CD4-positive, alpha-beta T cell (primary cell): ENCODE measurements at regions not wholly inside any gene's neighbourhood (a gene's known extent, or its start where the extent isn't known, plus 50 kb on each side); places are given as distances from the start of the nearest gene placed in this dataset.

ENCODE experiments used
- ATAC-seq: fragments of 200-7000 bp; cut with Tn5 transposase; one replicate; pipeline ENCODE4 v1.10.0; 2022; ENCODE audit warnings: mild to moderate bottlenecking; ENCODE audit not compliant: poor library complexity
- CTCF ChIA-PET: fragments of 350-600 bp; sonication (Branson Sonifier 250); formaldehyde crosslinking; loops from one replicate; lab custom pipeline; 2021; ENCODE audit warnings: antibody characterized with exemption, inconsistent platforms; lab: Charles Lee
- POLR2A ChIA-PET: fragments of 350-600 bp; sonication (Branson Sonifier 250); formaldehyde crosslinking; loops from one replicate; lab custom pipeline; 2021; ENCODE audit warnings: antibody characterized with exemption, inconsistent platforms; lab: Charles Lee
- DNase-seq, 14 experiments: peaks; one replicate each; pipeline ENCODE4 v3.0.0-alpha.2; 2013 to 2020; ENCODE audit warnings: mixed read lengths in 2 of 14
- H3K27ac ChIP-seq, 2 donors: one replicate each; pipeline versions ENCODE4 v1.5.1 to v1.7.0; 2013; ENCODE audit warnings: low read length in 2 of 2, low read depth in 1 of 2, mild to moderate bottlenecking in 1 of 2
- H3K27me3 ChIP-seq, 2 experiments: 1 replicate in 1 of 2; 2 replicates in 1 of 2; pipeline versions ENCODE4 v1.6.1 to v1.7.0; 2013; ENCODE audit warnings: low read length in 2 of 2, control low read depth in 1 of 2, mild to moderate bottlenecking in 1 of 2, moderate library complexity in 1 of 2; ENCODE audit not compliant: insufficient read depth in 2 of 2, control insufficient read depth in 1 of 2
- H3K36me3 ChIP-seq: one replicate; pipeline ENCODE4 v1.6.1; 2013; ENCODE audit warnings: low read length, control low read depth; ENCODE audit not compliant: insufficient read depth
- H3K4me1 ChIP-seq: one replicate; pipeline ENCODE4 v1.6.1; 2013; ENCODE audit warnings: low read length, control low read depth; ENCODE audit not compliant: insufficient read depth
- H3K4me3 ChIP-seq: one replicate; pipeline ENCODE4 v1.5.1; 2013; ENCODE audit warnings: mild to moderate bottlenecking, low read length, moderate library complexity
- H3K9me3 ChIP-seq, 2 experiments: 1 replicate in 1 of 2; 2 replicates in 1 of 2; pipeline versions ENCODE4 v1.6.1 to v1.7.0; 2013; ENCODE audit warnings: low read length in 2 of 2, mild to moderate bottlenecking in 2 of 2, control low read depth in 1 of 2, moderate library complexity in 1 of 2; ENCODE audit not compliant: control insufficient read depth in 1 of 2, insufficient read depth in 1 of 2
- H3K27ac Mint-ChIP-seq: one replicate; pipeline ENCODE4 v1.8.0; 2020; ENCODE audit warnings: mixed read lengths
- H3K27me3 Mint-ChIP-seq: one replicate; pipeline ENCODE4 v1.8.0; 2021; ENCODE audit warnings: mixed read lengths
- H3K36me3 Mint-ChIP-seq: one replicate; pipeline ENCODE4 v1.8.0; 2021; ENCODE audit warnings: low read depth, mixed read lengths
- H3K4me1 Mint-ChIP-seq: one replicate; pipeline ENCODE4 v1.8.0; 2021; ENCODE audit warnings: low read depth, mixed read lengths
- H3K4me3 Mint-ChIP-seq: one replicate; pipeline ENCODE4 v1.8.0; 2020; ENCODE audit warnings: mild to moderate bottlenecking, mixed read lengths
- H3K9me3 Mint-ChIP-seq: one replicate; pipeline ENCODE4 v1.8.0; 2020; ENCODE audit warnings: mixed read lengths
- CTCF ChIP-seq: fragments of 200-600 bp; IDR thresholded peaks from one replicate; pipeline ENCODE4 v1.8.0; 2022; ENCODE audit warnings: antibody characterized with exemption, mild to moderate bottlenecking
- intact Hi-C, 2 experiments: fragments of 100-400 bp; cut with DNase I in 1 of 2; cut with micrococcal nuclease in 1 of 2; formaldehyde crosslinking; loops; one replicate each; pipeline versions ENCODE4 v1.15.1 to v1.9.0; 2023 to 2025; cut with DNase I, micrococcal nuclease

- Histone ChIP-seq H3K27me3 (peaks cover 0 to 6% of the 10 kb centered on the region in 2 experiments), H3K9me3 (no peaks in the 10 kb centered on the region), H3K27ac (no peak overlapping the region), H3K4me3 (no peak overlapping the region), H3K4me1 (no peaks in the 10 kb centered on the region), H3K36me3 (no peaks in the 10 kb centered on the region)
- peaks cover 13% of the 10 kb centered on the region for H3K27me3 Mint-ChIP-seq
- ATAC-seq, result no peak
- CTCF ChIA-PET, result no interaction called here
- DNase-seq, result no peak
- POLR2A ChIA-PET, result no interaction called here
- intact Hi-C loops, result no loop called here
- no peaks in the 10 kb centered on the region for H3K4me1 Mint-ChIP-seq
- no peak overlapping the region for H3K27ac Mint-ChIP-seq
- H3K4me3 Mint-ChIP-seq, result no peak overlapping the region
- peaks cover 2% of the 10 kb centered on the region for H3K9me3 Mint-ChIP-seq
- no peak for TF ChIP-seq CTCF
- H3K36me3 Mint-ChIP-seq, result no peaks in the 10 kb centered on the region
These were observed 84.5 kb upstream of the NTRK3 start for GRCh38 chr15:88341006-88341405.

- Mint-ChIP-seq H3K27me3 (peaks cover 10% of the 10 kb centered on the region), H3K4me1 (no peaks in the 10 kb centered on the region), H3K36me3 (no peaks in the 10 kb centered on the region), H3K9me3 (peaks cover 2% of the 10 kb centered on the region), H3K4me3 (no peak overlapping the region), H3K27ac (no peak overlapping the region)
- no peak overlapping the region for H3K27ac ChIP-seq
- peaks cover 3% of the 10 kb centered on the region in 2 experiments for H3K27me3 ChIP-seq
- ATAC-seq (no peak), DNase-seq (no peak)
- ChIA-PET CTCF (no interaction called here), POLR2A (no interaction called here)
- no peak for TF ChIP-seq CTCF
- no peaks in the 10 kb centered on the region for H3K4me1 ChIP-seq
- no peak overlapping the region for H3K4me3 ChIP-seq
- no peaks in the 10 kb centered on the region for H3K36me3 ChIP-seq
- no peaks in the 10 kb centered on the region for H3K9me3 ChIP-seq
- intact Hi-C loops, result no loop called here
These were observed 81.5 kb upstream of the NTRK3 start for GRCh38 chr15:88337993-88338392.

GRCh38 chr15:88335074-88335473, 78.5 kb upstream of the NTRK3 start:
- POLR2A ChIA-PET, result no interaction called here
- Mint-ChIP-seq H3K9me3 (no peaks in the 10 kb centered on the region), H3K4me3 (no peak overlapping the region), H3K27me3 (peaks cover 18% of the 10 kb centered on the region), H3K4me1 (no peaks in the 10 kb centered on the region), H3K36me3 (no peaks in the 10 kb centered on the region), H3K27ac (no peak overlapping the region)
- no peak overlapping the region for H3K4me3 ChIP-seq
- H3K4me1 ChIP-seq, result no peaks in the 10 kb centered on the region
- intact Hi-C loops, result no loop called here
- no peaks in the 10 kb centered on the region for H3K9me3 ChIP-seq
- no peak for DNase-seq
- H3K27me3 ChIP-seq, result peaks cover 3 to 9% of the 10 kb centered on the region in 2 experiments
- ATAC-seq, result no peak
- CTCF ChIA-PET, result no interaction called here
- no peak for TF ChIP-seq CTCF
- H3K36me3 ChIP-seq, result no peaks in the 10 kb centered on the region
- no peak overlapping the region for H3K27ac ChIP-seq
